HG02610 (cell line): ENCODE measurements at regions not wholly inside any gene's neighbourhood (a gene's known extent, or its start where the extent isn't known, plus 50 kb on each side); places are given as distances from the start of the nearest gene placed in this dataset.

Experiments
- ATAC-seq: cut with Tn5 transposase; IDR thresholded peaks from one replicate; pipeline ENCODE4 v1.9.1; 2021; ENCODE audit warnings: mild to moderate bottlenecking, moderate library complexity; ENCODE audit not compliant: unreplicated experiment

- ATAC-seq = no peak
Observed at GRCh38 chr21:41037212-41037611, 130.7 kb upstream of the BACE2 start.

- no peak for ATAC-seq
Observed at GRCh38 chr21:41037936-41038335, 130.0 kb upstream of the BACE2 start.

- ATAC-seq = no peak
Observed at GRCh38 chr21:41043014-41043413, 124.9 kb upstream of the BACE2 start.

- no peak for ATAC-seq
Observed at GRCh38 chr21:41045534-41046268, 122.3 kb upstream of the BACE2 start.

GRCh38 chr21:41048145-41048544 is 119.8 kb upstream of the BACE2 start:
- no peak for ATAC-seq

GRCh38 chr21:41048623-41049022 is 119.3 kb upstream of the BACE2 start:
- ATAC-seq = no peak

- no peak for ATAC-seq
Observed at GRCh38 chr21:41052820-41053555, 115.0 kb upstream of the BACE2 start.

GRCh38 chr21:41054018-41054578 is 113.9 kb upstream of the BACE2 start:
- ATAC-seq = no peak

GRCh38 chr21:41055266-41055665 is 112.7 kb upstream of the BACE2 start:
- no peak for ATAC-seq

GRCh38 chr21:41059871-41060270 is 108.1 kb upstream of the BACE2 start:
- ATAC-seq = no peak

GRCh38 chr21:41061701-41062100 is 106.3 kb upstream of the BACE2 start:
- no peak for ATAC-seq

- ATAC-seq = no peak
Observed at GRCh38 chr21:41064334-41064791, 103.6 kb upstream of the BACE2 start.

- no peak for ATAC-seq
Observed at GRCh38 chr21:41064951-41065350, 103.0 kb upstream of the BACE2 start.

- no peak for ATAC-seq
Observed at GRCh38 chr21:41065539-41065938, 102.4 kb upstream of the BACE2 start.

- no peak for ATAC-seq
Observed at GRCh38 chr21:41066086-41066938, 101.6 kb upstream of the BACE2 start.

- no peak for ATAC-seq
Observed at GRCh38 chr21:41067709-41068108, 100.3 kb upstream of the BACE2 start.

GRCh38 chr21:41068496-41068895 is 99.5 kb upstream of the BACE2 start:
- no peak for ATAC-seq

- ATAC-seq = peak; percentile 65
Observed at GRCh38 chr21:41068967-41069642, 98.9 kb upstream of the BACE2 start.

GRCh38 chr21:41070284-41070683 is 97.7 kb upstream of the BACE2 start:
- ATAC-seq = no peak
